Liver (tissue), 8 donors: ENCODE measurements at regions not wholly inside any gene's neighbourhood (a gene's known extent, or its start where the extent isn't known, plus 50 kb on each side); places are given as distances from the start of the nearest gene placed in this dataset.

Source experiments
- DNase-seq: peaks from one replicate; pipeline ENCODE4 v3.0.0-alpha.2; 2017; ENCODE audit warnings: low spot score
- H3K27ac ChIP-seq, 2 donors: one replicate each; pipeline ENCODE4 v1.7.0; 2013; ENCODE audit warnings: inconsistent platforms in 2 of 2, low read length in 2 of 2, control low read depth in 1 of 2, low read depth in 1 of 2, mild to moderate bottlenecking in 1 of 2
- H3K27me3 ChIP-seq, 4 donors: one replicate each; pipeline versions ENCODE4 v1.6.1 to v1.7.0; 2013; ENCODE audit warnings: low read length in 3 of 4, inconsistent platforms in 1 of 4, mild to moderate bottlenecking in 1 of 4, moderate library complexity in 1 of 4; ENCODE audit not compliant: control insufficient read depth in 4 of 4, insufficient read depth in 4 of 4
- H3K36me3 ChIP-seq, 4 donors: one replicate each; pipeline versions ENCODE4 v1.6.1 to v1.7.0; 2013; ENCODE audit warnings: low read length in 3 of 4, mild to moderate bottlenecking in 3 of 4, low read depth in 1 of 4, moderate library complexity in 1 of 4; ENCODE audit not compliant: control insufficient read depth in 4 of 4, insufficient read depth in 3 of 4
- H3K4me1 ChIP-seq, 4 donors: one replicate each; pipeline versions ENCODE4 v1.6.1 to v1.7.0; 2013; ENCODE audit warnings: low read length in 3 of 4, mild to moderate bottlenecking in 3 of 4, moderate library complexity in 1 of 4; ENCODE audit not compliant: control insufficient read depth in 4 of 4, insufficient read depth in 4 of 4
- H3K4me3 ChIP-seq, 3 donors: one replicate each; pipeline versions ENCODE4 v1.6.1 to v1.7.0; 2013; ENCODE audit warnings: low read length in 3 of 3, control low read depth in 1 of 3, low read depth in 1 of 3, mild to moderate bottlenecking in 1 of 3
- H3K9ac ChIP-seq, 2 donors: one replicate each; pipeline ENCODE4 v1.7.0; 2013; ENCODE audit warnings: low read length in 2 of 2, mild to moderate bottlenecking in 2 of 2, moderate library complexity in 2 of 2, control low read depth in 1 of 2, low read depth in 1 of 2
- H3K9me3 ChIP-seq, 4 donors: one replicate each; pipeline versions ENCODE4 v1.6.1 to v1.7.0; 2013; ENCODE audit warnings: low read length in 3 of 4; ENCODE audit not compliant: control insufficient read depth in 4 of 4
- EGR1 ChIP-seq, 2 donors: IDR thresholded peaks; 2 replicates each; pipeline ENCODE4 v1.6.1; 2016 to 2018; ENCODE audit warnings: antibody characterized with exemption in 2 of 2, low read depth in 2 of 2
- FOXA1 ChIP-seq: IDR thresholded peaks from 2 replicates; pipeline ENCODE4 v1.6.1; 2016; ENCODE audit warnings: antibody characterized with exemption
- FOXA2 ChIP-seq: IDR thresholded peaks from 2 replicates; pipeline ENCODE4 v1.6.1; 2016; ENCODE audit warnings: antibody characterized with exemption
- GABPA ChIP-seq, 2 donors: IDR thresholded peaks in 1 of 2; conservative IDR thresholded peaks in 1 of 2; 2 replicates each; pipeline ENCODE4 v1.6.1; 2016; ENCODE audit warnings: antibody characterized with exemption in 2 of 2, mild to moderate bottlenecking in 1 of 2, moderate library complexity in 1 of 2
- HNF4A ChIP-seq, 2 donors: conservative IDR thresholded peaks; 2 replicates each; pipeline ENCODE4 v1.6.1; 2016; ENCODE audit warnings: antibody characterized with exemption in 2 of 2, mild to moderate bottlenecking in 2 of 2
- HNF4G ChIP-seq: IDR thresholded peaks from 2 replicates; pipeline ENCODE4 v1.6.1; 2016; ENCODE audit warnings: antibody characterized with exemption
- JUND ChIP-seq, 2 donors: IDR thresholded peaks; 2 replicates each; pipeline ENCODE4 v1.6.1; 2016; ENCODE audit warnings: antibody characterized with exemption in 2 of 2
- NR2F2 ChIP-seq: IDR thresholded peaks from 2 replicates; pipeline ENCODE4 v1.6.1; 2016; ENCODE audit warnings: antibody characterized with exemption
- RAD21 ChIP-seq, 2 donors: IDR thresholded peaks; 2 replicates each; pipeline ENCODE4 v1.6.1; 2016; ENCODE audit warnings: antibody characterized with exemption in 2 of 2, mild to moderate bottlenecking in 2 of 2
- RXRA ChIP-seq, 2 donors: IDR thresholded peaks; 2 replicates each; pipeline ENCODE4 v1.6.1; 2017 to 2018; ENCODE audit warnings: antibody characterized with exemption in 2 of 2, mild to moderate bottlenecking in 1 of 2
- SP1 ChIP-seq: IDR thresholded peaks from 2 replicates; pipeline ENCODE4 v1.6.1; 2018; ENCODE audit warnings: antibody characterized with exemption, mild to moderate bottlenecking
- TAF1 ChIP-seq: conservative IDR thresholded peaks from 2 replicates; pipeline ENCODE4 v1.6.1; 2016; ENCODE audit warnings: antibody characterized with exemption, mild to moderate bottlenecking
- YY1 ChIP-seq: IDR thresholded peaks from 2 replicates; pipeline ENCODE4 v1.6.1; 2016; ENCODE audit warnings: antibody characterized with exemption, mild to moderate bottlenecking
- WGBS: extraction: QIAGEN DNeasy Blood & Tissue Kit; methylation state at CpG from one replicate; pipeline ENCODE4 v1.1.7; 2013; 5-methylcytosine and 5-hydroxymethylcytosine counted together
- TF ChIP-seq, protein P1 (sequence below): IDR thresholded peaks from 2 replicates; pipeline ENCODE4 v1.6.1; 2016; ENCODE audit warnings: antibody characterized with exemption
- TF ChIP-seq, protein P2 (sequence below): IDR thresholded peaks from 2 replicates; pipeline ENCODE4 v1.6.1; 2016; ENCODE audit warnings: antibody characterized with exemption, mild to moderate bottlenecking
- TF ChIP-seq, protein P3 (sequence below): IDR thresholded peaks from 2 replicates; pipeline ENCODE4 v1.6.1; 2016; ENCODE audit warnings: antibody characterized with exemption
- TF ChIP-seq, protein P4 (sequence below): IDR thresholded peaks from 2 replicates; pipeline ENCODE4 v1.6.1; 2016; ENCODE audit warnings: antibody characterized with exemption
- TF ChIP-seq, protein P5 (sequence below): fragments of 150-350 bp; IDR thresholded peaks from 2 replicates; pipeline ENCODE4 v1.5.1; 2017; ENCODE audit warnings: improper control_type of control experiment, low read depth, low read length; ENCODE audit not compliant: missing input control
- donor health status: healthy.
- donor health status: healthy.
- donor health status: healthy.
- donor health status: healthy.
- donor health status: healthy.

DNA sequence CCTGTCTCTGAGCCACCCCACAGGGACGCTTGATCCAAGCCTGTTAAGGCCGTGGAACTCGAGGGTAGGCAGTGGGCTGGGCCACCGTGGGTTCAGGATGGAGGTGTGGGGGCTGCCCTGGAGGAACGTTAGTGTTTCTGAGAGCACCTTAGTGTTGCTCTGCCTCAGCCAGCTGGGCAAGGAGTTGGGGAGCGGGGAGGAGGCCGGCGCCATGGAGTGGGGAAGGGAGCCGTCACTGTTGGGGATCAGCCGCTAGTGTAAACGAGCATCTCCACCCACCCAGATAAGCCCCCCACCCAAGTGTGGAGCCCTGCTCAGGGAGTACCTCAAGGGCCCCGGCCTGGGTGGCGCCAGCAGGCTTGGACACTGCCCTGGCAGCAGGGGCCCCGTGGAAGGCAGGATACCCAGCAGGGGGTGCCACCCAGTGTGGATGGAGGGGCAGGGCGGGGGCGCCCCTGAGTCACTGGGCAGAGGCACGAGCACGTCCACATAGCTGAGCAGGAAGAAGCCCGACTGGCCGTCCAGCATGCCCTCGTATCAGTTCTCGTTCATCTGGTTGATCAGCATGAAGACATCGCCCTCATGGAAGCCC, 98.6 kb downstream of the KPNA2 start:
- no peak for DNase-seq
- Histone ChIP-seq H3K27ac (no peak overlapping the region), H3K4me3 (no peak overlapping the region), H3K9me3 (no peaks in the 10 kb centered on the region), H3K27me3 (no peaks in the 10 kb centered on the region), H3K4me1 (no peaks in the 10 kb centered on the region), H3K36me3 (peaks cover 0 to 1% (median 0%) of the 10 kb centered on the region in 4 donors), H3K9ac (no peak overlapping the region)
- TF ChIP-seq, protein P1, sequence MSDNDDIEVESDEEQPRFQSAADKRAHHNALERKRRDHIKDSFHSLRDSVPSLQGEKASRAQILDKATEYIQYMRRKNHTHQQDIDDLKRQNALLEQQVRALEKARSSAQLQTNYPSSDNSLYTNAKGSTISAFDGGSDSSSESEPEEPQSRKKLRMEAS = no peak
- no peak for TF ChIP-seq RAD21 (IDR thresholded peaks at IDR 0.05)
- TF ChIP-seq NR2F2 = no peak
- TF ChIP-seq, protein P2, sequence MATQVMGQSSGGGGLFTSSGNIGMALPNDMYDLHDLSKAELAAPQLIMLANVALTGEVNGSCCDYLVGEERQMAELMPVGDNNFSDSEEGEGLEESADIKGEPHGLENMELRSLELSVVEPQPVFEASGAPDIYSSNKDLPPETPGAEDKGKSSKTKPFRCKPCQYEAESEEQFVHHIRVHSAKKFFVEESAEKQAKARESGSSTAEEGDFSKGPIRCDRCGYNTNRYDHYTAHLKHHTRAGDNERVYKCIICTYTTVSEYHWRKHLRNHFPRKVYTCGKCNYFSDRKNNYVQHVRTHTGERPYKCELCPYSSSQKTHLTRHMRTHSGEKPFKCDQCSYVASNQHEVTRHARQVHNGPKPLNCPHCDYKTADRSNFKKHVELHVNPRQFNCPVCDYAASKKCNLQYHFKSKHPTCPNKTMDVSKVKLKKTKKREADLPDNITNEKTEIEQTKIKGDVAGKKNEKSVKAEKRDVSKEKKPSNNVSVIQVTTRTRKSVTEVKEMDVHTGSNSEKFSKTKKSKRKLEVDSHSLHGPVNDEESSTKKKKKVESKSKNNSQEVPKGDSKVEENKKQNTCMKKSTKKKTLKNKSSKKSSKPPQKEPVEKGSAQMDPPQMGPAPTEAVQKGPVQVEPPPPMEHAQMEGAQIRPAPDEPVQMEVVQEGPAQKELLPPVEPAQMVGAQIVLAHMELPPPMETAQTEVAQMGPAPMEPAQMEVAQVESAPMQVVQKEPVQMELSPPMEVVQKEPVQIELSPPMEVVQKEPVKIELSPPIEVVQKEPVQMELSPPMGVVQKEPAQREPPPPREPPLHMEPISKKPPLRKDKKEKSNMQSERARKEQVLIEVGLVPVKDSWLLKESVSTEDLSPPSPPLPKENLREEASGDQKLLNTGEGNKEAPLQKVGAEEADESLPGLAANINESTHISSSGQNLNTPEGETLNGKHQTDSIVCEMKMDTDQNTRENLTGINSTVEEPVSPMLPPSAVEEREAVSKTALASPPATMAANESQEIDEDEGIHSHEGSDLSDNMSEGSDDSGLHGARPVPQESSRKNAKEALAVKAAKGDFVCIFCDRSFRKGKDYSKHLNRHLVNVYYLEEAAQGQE = no peak
- TF ChIP-seq FOXA2 = no peak
- no peak for TF ChIP-seq YY1
- TF ChIP-seq, protein P3, sequence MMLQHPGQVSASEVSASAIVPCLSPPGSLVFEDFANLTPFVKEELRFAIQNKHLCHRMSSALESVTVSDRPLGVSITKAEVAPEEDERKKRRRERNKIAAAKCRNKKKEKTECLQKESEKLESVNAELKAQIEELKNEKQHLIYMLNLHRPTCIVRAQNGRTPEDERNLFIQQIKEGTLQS = no peak
- TF ChIP-seq, protein P4, sequence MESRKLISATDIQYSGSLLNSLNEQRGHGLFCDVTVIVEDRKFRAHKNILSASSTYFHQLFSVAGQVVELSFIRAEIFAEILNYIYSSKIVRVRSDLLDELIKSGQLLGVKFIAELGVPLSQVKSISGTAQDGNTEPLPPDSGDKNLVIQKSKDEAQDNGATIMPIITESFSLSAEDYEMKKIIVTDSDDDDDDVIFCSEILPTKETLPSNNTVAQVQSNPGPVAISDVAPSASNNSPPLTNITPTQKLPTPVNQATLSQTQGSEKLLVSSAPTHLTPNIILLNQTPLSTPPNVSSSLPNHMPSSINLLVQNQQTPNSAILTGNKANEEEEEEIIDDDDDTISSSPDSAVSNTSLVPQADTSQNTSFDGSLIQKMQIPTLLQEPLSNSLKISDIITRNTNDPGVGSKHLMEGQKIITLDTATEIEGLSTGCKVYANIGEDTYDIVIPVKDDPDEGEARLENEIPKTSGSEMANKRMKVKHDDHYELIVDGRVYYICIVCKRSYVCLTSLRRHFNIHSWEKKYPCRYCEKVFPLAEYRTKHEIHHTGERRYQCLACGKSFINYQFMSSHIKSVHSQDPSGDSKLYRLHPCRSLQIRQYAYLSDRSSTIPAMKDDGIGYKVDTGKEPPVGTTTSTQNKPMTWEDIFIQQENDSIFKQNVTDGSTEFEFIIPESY = no peak
- no peak for TF ChIP-seq TAF1
- no peak for TF ChIP-seq HNF4G
- TF ChIP-seq JUND (IDR thresholded peaks at IDR 0.05) = no peak
- no peak for TF ChIP-seq SP1
- no peak for TF ChIP-seq HNF4A (conservative IDR thresholded peaks at IDR 0.05)
- no peak for TF ChIP-seq GABPA (IDR thresholded peaks at IDR 0.05 in 1 of 2, conservative IDR thresholded peaks at IDR 0.05 in 1 of 2)
- TF ChIP-seq, protein P5, sequence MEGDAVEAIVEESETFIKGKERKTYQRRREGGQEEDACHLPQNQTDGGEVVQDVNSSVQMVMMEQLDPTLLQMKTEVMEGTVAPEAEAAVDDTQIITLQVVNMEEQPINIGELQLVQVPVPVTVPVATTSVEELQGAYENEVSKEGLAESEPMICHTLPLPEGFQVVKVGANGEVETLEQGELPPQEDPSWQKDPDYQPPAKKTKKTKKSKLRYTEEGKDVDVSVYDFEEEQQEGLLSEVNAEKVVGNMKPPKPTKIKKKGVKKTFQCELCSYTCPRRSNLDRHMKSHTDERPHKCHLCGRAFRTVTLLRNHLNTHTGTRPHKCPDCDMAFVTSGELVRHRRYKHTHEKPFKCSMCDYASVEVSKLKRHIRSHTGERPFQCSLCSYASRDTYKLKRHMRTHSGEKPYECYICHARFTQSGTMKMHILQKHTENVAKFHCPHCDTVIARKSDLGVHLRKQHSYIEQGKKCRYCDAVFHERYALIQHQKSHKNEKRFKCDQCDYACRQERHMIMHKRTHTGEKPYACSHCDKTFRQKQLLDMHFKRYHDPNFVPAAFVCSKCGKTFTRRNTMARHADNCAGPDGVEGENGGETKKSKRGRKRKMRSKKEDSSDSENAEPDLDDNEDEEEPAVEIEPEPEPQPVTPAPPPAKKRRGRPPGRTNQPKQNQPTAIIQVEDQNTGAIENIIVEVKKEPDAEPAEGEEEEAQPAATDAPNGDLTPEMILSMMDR = no peak
- whole genome bisulfite sequencing = 94% methylated on average over 23 of the region's 23 CpGs

DNA sequence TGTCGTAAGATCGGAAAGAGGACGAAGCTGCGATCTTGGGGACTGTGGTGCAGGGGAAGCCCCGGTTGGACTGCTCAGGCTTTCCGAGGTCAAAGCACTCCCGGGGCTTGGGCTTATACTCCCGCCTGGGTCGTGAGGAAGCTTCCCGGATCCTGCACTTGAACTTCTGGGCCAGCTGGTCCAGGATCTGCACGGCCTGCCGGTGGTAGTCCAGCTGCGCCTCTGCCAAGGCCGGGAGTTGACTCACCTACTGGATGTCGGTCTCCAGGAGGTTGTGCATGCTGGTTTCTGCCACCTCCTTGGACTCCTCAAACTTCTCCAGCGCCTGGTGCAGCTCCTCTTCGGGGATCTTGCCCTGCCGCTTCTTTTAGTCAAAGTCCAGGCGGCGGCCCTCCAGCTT, 99.2 kb downstream of the KPNA2 start:
- no peaks in the 10 kb centered on the region for H3K4me1 ChIP-seq
- H3K9ac ChIP-seq = no peak overlapping the region
- no peak for DNase-seq
- H3K27ac ChIP-seq = no peak overlapping the region
- WGBS = 93% methylated on average over 20 of the region's 20 CpGs
- TF ChIP-seq, protein P4 = no peak
- TF ChIP-seq TAF1 = no peak
- no peak for TF ChIP-seq JUND (IDR thresholded peaks at IDR 0.05)
- no peak for TF ChIP-seq EGR1 (IDR thresholded peaks at IDR 0.05; ENCODE audit: low read depth in 2 of 2)
- TF ChIP-seq, protein P5 = no peak
- no peak for TF ChIP-seq FOXA1
- no peak for TF ChIP-seq RXRA (IDR thresholded peaks at IDR 0.05)
- no peaks in the 10 kb centered on the region for H3K9me3 ChIP-seq
- peaks cover 0 to 1% (median 0%) of the 10 kb centered on the region in 4 donors for H3K36me3 ChIP-seq
- no peak overlapping the region for H3K4me3 ChIP-seq
- H3K27me3 ChIP-seq = no peaks in the 10 kb centered on the region
